ENCODE measurements at regions not wholly inside any gene's neighbourhood (a gene's known extent, or its start where the extent isn't known, plus 50 kb on each side); places are given as distances from the start of the nearest gene placed in this dataset.
A peak's percentile ranks its signal among the peaks of the same experiment; 100 is the strongest.

DNA sequence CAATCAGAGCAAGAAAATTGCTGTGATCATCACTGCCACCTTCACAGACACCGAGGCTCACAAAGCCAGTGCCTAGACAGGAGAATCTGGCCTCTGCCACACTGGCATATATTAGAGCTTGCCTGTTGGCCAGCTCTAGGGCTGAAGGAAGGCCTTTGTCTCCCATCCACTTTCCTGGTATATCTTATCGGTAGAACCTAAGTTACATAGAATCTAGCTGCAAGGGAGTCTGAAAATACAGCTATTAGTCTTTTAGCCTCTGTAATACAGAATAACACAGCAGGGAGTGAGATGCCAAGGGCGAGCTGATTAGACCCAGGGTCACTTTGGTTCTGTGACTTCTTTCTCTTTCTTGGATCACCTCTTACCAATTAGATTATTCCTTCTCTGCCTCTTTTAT is 154.9 kb upstream of the KL start:
- no peak overlapping the region for H3K27ac ChIP-seq (ENCODE audit: insufficient read depth in 1 of 2, low read depth in 1 of 2, low read length in 2 of 2, poor library complexity in 1 of 2, severe bottlenecking in 2 of 2)
- WGBS (ENCODE audit: insufficient coverage) = 100% methylated on average over 3 of the region's 3 CpGs
- H3K4me1 ChIP-seq (ENCODE audit: control extremely low read depth in 1 of 4, control insufficient read depth in 4 of 4, insufficient read depth in 4 of 4, low read length in 3 of 4) = no peaks in the 10 kb centered on the region
- DNase-seq = no peak
- H3K4me3 ChIP-seq (ENCODE audit: control insufficient read depth in 1 of 7, extremely low read depth in 1 of 7, insufficient read depth in 4 of 7, low read depth in 2 of 7, low read length in 6 of 7) = no peak overlapping the region
- ChIA-PET CTCF (no interaction called here), POLR2A (no interaction called here)
- peaks cover 4 to 21% (median 13%) of the 10 kb centered on the region in 5 experiments for H3K9me3 ChIP-seq (ENCODE audit: control extremely low read depth in 1 of 5, control insufficient read depth in 4 of 5, insufficient read depth in 2 of 5, low read depth in 1 of 5, low read length in 4 of 5)
- no peaks in the 10 kb centered on the region for H3K36me3 ChIP-seq (ENCODE audit: control insufficient read depth in 4 of 4, insufficient read depth in 4 of 4, low read length in 3 of 4)
- H3K27me3 ChIP-seq (replicated peaks in 2 of 5; ENCODE audit: control insufficient read depth in 4 of 5, insufficient read depth in 5 of 5, low read length in 4 of 5) = no peaks in the 10 kb centered on the region

- H3K9me3 ChIP-seq (ENCODE audit: control extremely low read depth in 1 of 5, control insufficient read depth in 4 of 5, insufficient read depth in 2 of 5, low read depth in 1 of 5, low read length in 4 of 5) = peaks cover 4 to 21% (median 13%) of the 10 kb centered on the region in 5 experiments
- no peaks in the 10 kb centered on the region for H3K27me3 ChIP-seq (replicated peaks in 2 of 5; ENCODE audit: control insufficient read depth in 4 of 5, insufficient read depth in 5 of 5, low read length in 4 of 5)
- POLR2A ChIA-PET = no interaction called here
- no peak overlapping the region for H3K27ac ChIP-seq (ENCODE audit: insufficient read depth in 1 of 2, low read depth in 1 of 2, low read length in 2 of 2, poor library complexity in 1 of 2, severe bottlenecking in 2 of 2)
- H3K36me3 ChIP-seq (ENCODE audit: control insufficient read depth in 4 of 4, insufficient read depth in 4 of 4, low read length in 3 of 4) = no peaks in the 10 kb centered on the region
- no peak overlapping the region for H3K4me3 ChIP-seq (ENCODE audit: control insufficient read depth in 1 of 7, extremely low read depth in 1 of 7, insufficient read depth in 4 of 7, low read depth in 2 of 7, low read length in 6 of 7)
- 100% methylated on average over 2 of the region's 3 CpGs for WGBS (ENCODE audit: insufficient coverage)
- no peaks in the 10 kb centered on the region for H3K4me1 ChIP-seq (ENCODE audit: control extremely low read depth in 1 of 4, control insufficient read depth in 4 of 4, insufficient read depth in 4 of 4, low read length in 3 of 4)
- CTCF ChIA-PET = no interaction called here
- DNase-seq = no peak
Observed at GRCh38 chr13:32863596-32863995, 152.6 kb upstream of the KL start.

DNA sequence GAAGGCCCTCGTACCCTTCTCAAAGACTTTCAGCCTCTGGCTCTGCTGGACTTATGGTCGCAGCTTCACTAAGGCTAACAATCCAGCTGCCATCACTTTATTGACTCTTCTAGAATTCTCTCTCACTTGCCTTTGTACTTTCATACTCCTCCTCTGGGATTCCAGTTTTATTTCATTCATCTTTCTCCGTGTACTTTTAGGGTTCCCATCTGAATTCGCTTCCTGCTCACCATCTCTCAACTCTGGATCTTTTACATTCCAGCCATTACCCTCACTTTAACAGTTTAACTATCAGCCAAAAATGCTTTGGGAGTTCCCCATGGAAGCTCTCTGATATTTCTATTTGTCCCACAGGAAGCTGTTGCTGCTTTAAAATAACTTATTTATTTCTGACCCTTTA is 149.3 kb upstream of the KL start:
- WGBS (ENCODE audit: insufficient coverage) = 98% methylated on average over 4 of the region's 4 CpGs

DNA sequence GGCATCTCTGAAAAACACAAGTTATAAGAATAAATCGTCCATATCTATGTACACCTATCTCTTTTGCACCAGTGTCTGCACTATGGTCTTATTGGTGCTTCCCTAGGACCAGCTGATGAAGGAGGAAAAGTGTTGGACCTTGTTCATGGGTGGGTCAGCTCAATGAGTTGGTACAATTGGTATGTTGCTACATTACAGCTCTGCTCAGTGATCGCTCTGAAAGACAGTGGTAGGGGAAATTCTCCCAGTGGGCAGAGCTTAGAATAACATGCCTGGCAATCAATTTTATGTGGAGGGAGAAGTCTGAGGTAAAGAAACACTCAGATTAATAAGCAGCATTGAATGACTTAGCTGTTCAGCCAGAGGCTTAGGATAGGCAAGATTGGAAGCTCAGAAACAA is 138.7 kb upstream of the KL start:
- 100% methylated on average over 1 of the region's 2 CpGs for WGBS (ENCODE audit: insufficient coverage)
- H3K27me3 ChIP-seq (replicated peaks in 2 of 5; ENCODE audit: control insufficient read depth in 4 of 5, insufficient read depth in 5 of 5, low read length in 4 of 5) = no peaks in the 10 kb centered on the region
- ChIA-PET CTCF (interaction anchor here (1.2 kb wide), 1 partner anchor 9 kb away, joined by 3 read pairs; no protein-coding TSS in a partner anchor), POLR2A (no interaction called here)
- no peak overlapping the region for H3K27ac ChIP-seq (ENCODE audit: insufficient read depth in 1 of 2, low read depth in 1 of 2, low read length in 2 of 2, poor library complexity in 1 of 2, severe bottlenecking in 2 of 2)
- H3K36me3 ChIP-seq (ENCODE audit: control insufficient read depth in 4 of 4, insufficient read depth in 4 of 4, low read length in 3 of 4) = no peaks in the 10 kb centered on the region
- no peak overlapping the region for H3K4me3 ChIP-seq (ENCODE audit: control insufficient read depth in 1 of 7, extremely low read depth in 1 of 7, insufficient read depth in 4 of 7, low read depth in 2 of 7, low read length in 6 of 7)
- DNase-seq = no peak
- peaks cover 0 to 1% (median 0%) of the 10 kb centered on the region in 5 experiments for H3K9me3 ChIP-seq (ENCODE audit: control extremely low read depth in 1 of 5, control insufficient read depth in 4 of 5, insufficient read depth in 2 of 5, low read depth in 1 of 5, low read length in 4 of 5)
- H3K4me1 ChIP-seq (ENCODE audit: control extremely low read depth in 1 of 4, control insufficient read depth in 4 of 4, insufficient read depth in 4 of 4, low read length in 3 of 4) = peaks cover 0 to 19% (median 4%) of the 10 kb centered on the region in 4 experiments

More for the DNA sequence above, 149.3 kb upstream of the KL start:
- Histone ChIP-seq H3K27ac (ENCODE audit: insufficient read depth in 1 of 2, low read depth in 1 of 2, low read length in 2 of 2, poor library complexity in 1 of 2, severe bottlenecking in 2 of 2) (no peak overlapping the region), H3K9me3 (ENCODE audit: control extremely low read depth in 1 of 5, control insufficient read depth in 4 of 5, insufficient read depth in 2 of 5, low read depth in 1 of 5, low read length in 4 of 5) (peaks cover under 1 to 13% (median 7%) of the 10 kb centered on the region in 5 experiments), H3K4me1 (ENCODE audit: control extremely low read depth in 1 of 4, control insufficient read depth in 4 of 4, insufficient read depth in 4 of 4, low read length in 3 of 4) (no peaks in the 10 kb centered on the region), H3K36me3 (ENCODE audit: control insufficient read depth in 4 of 4, insufficient read depth in 4 of 4, low read length in 3 of 4) (no peaks in the 10 kb centered on the region), H3K4me3 (ENCODE audit: control insufficient read depth in 1 of 7, extremely low read depth in 1 of 7, insufficient read depth in 4 of 7, low read depth in 2 of 7, low read length in 6 of 7) (no peak overlapping the region), H3K27me3 (replicated peaks in 2 of 5; ENCODE audit: control insufficient read depth in 4 of 5, insufficient read depth in 5 of 5, low read length in 4 of 5) (no peaks in the 10 kb centered on the region)
- ChIA-PET POLR2A (no interaction called here), CTCF (no interaction called here)
- DNase-seq = no peak

DNA sequence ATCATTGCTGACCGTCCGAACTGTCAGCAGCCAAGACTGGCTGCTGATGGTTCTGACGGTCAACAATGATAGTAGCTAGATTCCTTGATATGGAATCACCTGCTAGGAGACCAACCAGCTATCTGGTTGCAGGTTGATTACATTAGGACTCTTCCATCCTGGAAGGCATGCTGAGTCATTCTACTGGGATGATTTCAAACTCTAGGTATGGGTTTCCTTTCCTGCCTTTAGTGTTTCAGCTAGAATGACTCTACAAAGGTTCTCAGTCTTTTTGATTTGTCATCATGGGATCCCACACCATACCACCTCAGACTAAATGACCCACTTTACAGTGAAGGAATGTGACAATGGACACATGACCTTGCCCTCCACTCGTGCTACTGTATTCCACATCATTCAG is 138.1 kb upstream of the KL start:
- no peak for DNase-seq

GRCh38 chr13:32880636-32881035 is 135.6 kb upstream of the KL start:
- ChIA-PET CTCF (no interaction called here), POLR2A (no interaction called here)
- H3K27me3 ChIP-seq (replicated peaks in 2 of 5; ENCODE audit: control insufficient read depth in 4 of 5, insufficient read depth in 5 of 5, low read length in 4 of 5) = no peaks in the 10 kb centered on the region
- no peak for DNase-seq
- no peaks in the 10 kb centered on the region for H3K36me3 ChIP-seq (ENCODE audit: control insufficient read depth in 4 of 4, insufficient read depth in 4 of 4, low read length in 3 of 4)
- no peak overlapping the region for H3K27ac ChIP-seq (ENCODE audit: insufficient read depth in 1 of 2, low read depth in 1 of 2, low read length in 2 of 2, poor library complexity in 1 of 2, severe bottlenecking in 2 of 2)
- peaks cover 0 to 12% (median 4%) of the 10 kb centered on the region in 4 experiments for H3K4me1 ChIP-seq (ENCODE audit: control extremely low read depth in 1 of 4, control insufficient read depth in 4 of 4, insufficient read depth in 4 of 4, low read length in 3 of 4)
- no peak overlapping the region for H3K4me3 ChIP-seq (ENCODE audit: control insufficient read depth in 1 of 7, extremely low read depth in 1 of 7, insufficient read depth in 4 of 7, low read depth in 2 of 7, low read length in 6 of 7)
- no peaks in the 10 kb centered on the region for H3K9me3 ChIP-seq (ENCODE audit: control extremely low read depth in 1 of 5, control insufficient read depth in 4 of 5, insufficient read depth in 2 of 5, low read depth in 1 of 5, low read length in 4 of 5)
- whole genome bisulfite sequencing (ENCODE audit: insufficient coverage) = 100% methylated on average over 2 of the region's 3 CpGs

More for the DNA sequence above, 138.1 kb upstream of the KL start:
- no peak overlapping the region for H3K4me3 ChIP-seq (ENCODE audit: control insufficient read depth in 1 of 7, extremely low read depth in 1 of 7, insufficient read depth in 4 of 7, low read depth in 2 of 7, low read length in 6 of 7)
- POLR2A ChIA-PET = no interaction called here
- H3K27me3 ChIP-seq (replicated peaks in 2 of 5; ENCODE audit: control insufficient read depth in 4 of 5, insufficient read depth in 5 of 5, low read length in 4 of 5) = no peaks in the 10 kb centered on the region
- H3K4me1 ChIP-seq (ENCODE audit: control extremely low read depth in 1 of 4, control insufficient read depth in 4 of 4, insufficient read depth in 4 of 4, low read length in 3 of 4) = peaks cover 0 to 19% (median 4%) of the 10 kb centered on the region in 4 experiments
- WGBS (ENCODE audit: insufficient coverage) = 100% methylated on average over 3 of the region's 4 CpGs
- H3K27ac ChIP-seq (ENCODE audit: insufficient read depth in 1 of 2, low read depth in 1 of 2, low read length in 2 of 2, poor library complexity in 1 of 2, severe bottlenecking in 2 of 2) = no peak overlapping the region
- no peaks in the 10 kb centered on the region for H3K36me3 ChIP-seq (ENCODE audit: control insufficient read depth in 4 of 4, insufficient read depth in 4 of 4, low read length in 3 of 4)
- CTCF ChIA-PET = interaction anchor here (1.5 kb wide), 1 partner anchor 20 kb away, joined by 3 read pairs; no protein-coding TSS in a partner anchor
- no peaks in the 10 kb centered on the region for H3K9me3 ChIP-seq (ENCODE audit: control extremely low read depth in 1 of 5, control insufficient read depth in 4 of 5, insufficient read depth in 2 of 5, low read depth in 1 of 5, low read length in 4 of 5)

DNA sequence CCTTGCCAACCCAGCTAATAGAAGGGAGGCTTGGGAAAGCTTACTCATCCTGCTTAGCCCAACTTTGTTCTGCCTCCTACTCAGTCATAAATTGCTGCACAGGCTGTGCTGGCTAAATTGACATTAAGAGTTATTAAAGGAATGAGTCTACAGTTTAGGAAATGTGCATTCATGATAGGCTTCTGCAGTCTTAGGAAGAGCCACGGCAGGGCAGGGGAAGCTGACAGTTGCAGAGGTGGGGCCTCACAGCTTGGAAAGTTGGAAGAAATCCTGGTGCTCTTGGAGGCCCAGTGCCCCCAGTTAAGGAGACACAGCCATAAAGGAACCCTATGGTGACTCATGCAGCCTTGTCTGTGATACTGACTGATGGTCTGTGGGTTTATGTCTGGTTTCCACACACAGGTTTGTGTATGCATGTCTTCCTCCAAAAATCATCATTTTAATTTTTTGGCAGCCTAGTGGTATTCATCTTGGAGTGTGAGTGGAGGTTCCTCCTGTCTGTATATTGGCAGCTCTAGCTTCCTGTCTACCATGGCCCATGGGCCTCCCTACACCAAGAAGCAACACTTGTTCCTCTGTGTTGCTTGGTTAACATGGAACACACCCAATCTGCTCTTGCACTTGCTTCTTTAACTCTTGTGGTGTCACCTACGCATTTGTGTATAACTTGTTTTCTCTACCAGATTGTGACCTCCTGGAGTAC is 135.0 kb upstream of the KL start:
- Histone ChIP-seq H3K27me3 (replicated peaks in 2 of 5; ENCODE audit: control insufficient read depth in 4 of 5, insufficient read depth in 5 of 5, low read length in 4 of 5) (no peaks in the 10 kb centered on the region), H3K36me3 (ENCODE audit: control insufficient read depth in 4 of 4, insufficient read depth in 4 of 4, low read length in 3 of 4) (no peaks in the 10 kb centered on the region), H3K4me1 (ENCODE audit: control extremely low read depth in 1 of 4, control insufficient read depth in 4 of 4, insufficient read depth in 4 of 4, low read length in 3 of 4) (peaks cover 0 to 11% (median 4%) of the 10 kb centered on the region in 4 experiments), H3K4me3 (ENCODE audit: control insufficient read depth in 1 of 7, extremely low read depth in 1 of 7, insufficient read depth in 4 of 7, low read depth in 2 of 7, low read length in 6 of 7) (no peak overlapping the region), H3K9me3 (ENCODE audit: control extremely low read depth in 1 of 5, control insufficient read depth in 4 of 5, insufficient read depth in 2 of 5, low read depth in 1 of 5, low read length in 4 of 5) (no peaks in the 10 kb centered on the region), H3K27ac (ENCODE audit: insufficient read depth in 1 of 2, low read depth in 1 of 2, low read length in 2 of 2, poor library complexity in 1 of 2, severe bottlenecking in 2 of 2) (no peak overlapping the region)
- ChIA-PET POLR2A (no interaction called here), CTCF (interaction anchor here (1.4 kb wide), 1 partner anchor 30 kb away, joined by 3 read pairs; no protein-coding TSS in a partner anchor)
- WGBS (ENCODE audit: insufficient coverage) = 50% methylated on average over 2 of the region's 2 CpGs
- peak in 2 of 3 donors; percentile 33 to 69 for DNase-seq

All from common myeloid progenitor, CD34-positive (primary cell).